ENCODE measurements at regions not wholly inside any gene's neighbourhood (a gene's known extent, or its start where the extent isn't known, plus 50 kb on each side); places are given as distances from the start of the nearest gene placed in this dataset.
"Not testable (repeated sequence)": the region's sequence is repeated elsewhere in the genome, so short reads cannot be mapped to it uniquely, and the experiment has no call there.

GRCh38 chr7:106523482-106523881 lies 137.5 kb downstream of the CCDC71L start:
- no peak for DNase-seq (ENCODE audit: low read depth)

GRCh38 chr7:106522696-106523095 lies 138.3 kb downstream of the CCDC71L start:
- DNase-seq (ENCODE audit: low read depth) = no peak

GRCh38 chr7:106521541-106521940 lies 139.4 kb downstream of the CCDC71L start:
- DNase-seq (ENCODE audit: low read depth) = no peak

GRCh38 chr7:106520962-106521514 lies 139.9 kb downstream of the CCDC71L start:
- no peak for DNase-seq (ENCODE audit: low read depth)

GRCh38 chr7:106518967-106519366 lies 142.0 kb downstream of the CCDC71L start:
- no peak for DNase-seq (ENCODE audit: low read depth)

- no peak for DNase-seq (ENCODE audit: low read depth)
Observed at GRCh38 chr7:106518239-106518638, 142.7 kb downstream of the CCDC71L start.

GRCh38 chr7:106517508-106517907 lies 143.4 kb downstream of the CCDC71L start:
- no peak for DNase-seq (ENCODE audit: low read depth)

- no peak for DNase-seq (ENCODE audit: low read depth)
Observed at GRCh38 chr7:106515321-106515720, 145.6 kb downstream of the CCDC71L start.

GRCh38 chr7:106514881-106515280 lies 146.1 kb downstream of the CCDC71L start:
- DNase-seq (ENCODE audit: low read depth) = no peak

GRCh38 chr7:106512217-106512616 lies 148.7 kb downstream of the CCDC71L start:
- DNase-seq (ENCODE audit: low read depth) = no peak

GRCh38 chr7:106504645-106505044 lies 156.3 kb downstream of the CCDC71L start:
- DNase-seq (ENCODE audit: low read depth) = no peak

GRCh38 chr7:106504207-106504606 lies 156.8 kb downstream of the CCDC71L start:
- DNase-seq (ENCODE audit: low read depth) = no peak

- no peak for DNase-seq (ENCODE audit: low read depth)
Observed at GRCh38 chr7:106503626-106504025, 157.3 kb downstream of the CCDC71L start.

GRCh38 chr7:106501605-106502580 lies 159.1 kb downstream of the CCDC71L start:
- no peak for DNase-seq (ENCODE audit: low read depth)

- DNase-seq (ENCODE audit: low read depth) = no peak
Observed at GRCh38 chr7:106499897-106500296, 161.1 kb downstream of the CCDC71L start.

GRCh38 chr7:106498005-106498404 lies 163.0 kb downstream of the CCDC71L start:
- DNase-seq (ENCODE audit: low read depth) = not testable (repeated sequence)

GRCh38 chr7:106493041-106493731 lies 167.8 kb downstream of the CCDC71L start:
- DNase-seq (ENCODE audit: low read depth) = no peak

GRCh38 chr7:106488465-106488864 lies 172.5 kb downstream of the CCDC71L start:
- no peak for DNase-seq (ENCODE audit: low read depth)

- no peak for DNase-seq (ENCODE audit: low read depth)
Observed at GRCh38 chr7:106487892-106488291, 173.1 kb downstream of the CCDC71L start.

GRCh38 chr7:106486331-106486730 lies 174.6 kb downstream of the CCDC71L start:
- DNase-seq (ENCODE audit: low read depth) = no peak

GRCh38 chr7:106485919-106486318 lies 175.0 kb downstream of the CCDC71L start:
- no peak for DNase-seq (ENCODE audit: low read depth)

GRCh38 chr7:106485031-106485551 lies 175.9 kb downstream of the CCDC71L start:
- no peak for DNase-seq (ENCODE audit: low read depth)

- no peak for DNase-seq (ENCODE audit: low read depth)
Observed at GRCh38 chr7:106484562-106484961, 176.4 kb downstream of the CCDC71L start.
